ENCODE measurements at regions not wholly inside any gene's neighbourhood (a gene's known extent, or its start where the extent isn't known, plus 50 kb on each side); places are given as distances from the start of the nearest gene placed in this dataset.

GRCh38 chr2:11102466-11102865 is 52.8 kb upstream of the SLC66A3 start:
- H3K4me3 ChIP-seq (ENCODE audit: low read depth, low read length): no peak overlapping the region
- H3K27me3 ChIP-seq (ENCODE audit: control insufficient read depth, insufficient read depth, low read length): no peaks in the 10 kb centered on the region
- TF ChIP-seq CTCF (IDR thresholded peaks at IDR 0.05; ENCODE audit: insufficient read depth, low read length, poor library complexity, severe bottlenecking): no peak
- H3K36me3 ChIP-seq (ENCODE audit: control insufficient read depth, insufficient read depth, low read length): no peaks in the 10 kb centered on the region
- DNase-seq (ENCODE audit: low read depth): no peak

- no peaks in the 10 kb centered on the region for H3K27me3 ChIP-seq (ENCODE audit: control insufficient read depth, insufficient read depth, low read length)
- no peak for DNase-seq (ENCODE audit: low read depth)
- H3K4me3 ChIP-seq (ENCODE audit: low read depth, low read length): no peak overlapping the region
- H3K36me3 ChIP-seq (ENCODE audit: control insufficient read depth, insufficient read depth, low read length): no peaks in the 10 kb centered on the region
- no peak for TF ChIP-seq CTCF (IDR thresholded peaks at IDR 0.05; ENCODE audit: insufficient read depth, low read length, poor library complexity, severe bottlenecking)
These were observed 52.1 kb upstream of the SLC66A3 start for GRCh38 chr2:11102956-11103860.

DNA sequence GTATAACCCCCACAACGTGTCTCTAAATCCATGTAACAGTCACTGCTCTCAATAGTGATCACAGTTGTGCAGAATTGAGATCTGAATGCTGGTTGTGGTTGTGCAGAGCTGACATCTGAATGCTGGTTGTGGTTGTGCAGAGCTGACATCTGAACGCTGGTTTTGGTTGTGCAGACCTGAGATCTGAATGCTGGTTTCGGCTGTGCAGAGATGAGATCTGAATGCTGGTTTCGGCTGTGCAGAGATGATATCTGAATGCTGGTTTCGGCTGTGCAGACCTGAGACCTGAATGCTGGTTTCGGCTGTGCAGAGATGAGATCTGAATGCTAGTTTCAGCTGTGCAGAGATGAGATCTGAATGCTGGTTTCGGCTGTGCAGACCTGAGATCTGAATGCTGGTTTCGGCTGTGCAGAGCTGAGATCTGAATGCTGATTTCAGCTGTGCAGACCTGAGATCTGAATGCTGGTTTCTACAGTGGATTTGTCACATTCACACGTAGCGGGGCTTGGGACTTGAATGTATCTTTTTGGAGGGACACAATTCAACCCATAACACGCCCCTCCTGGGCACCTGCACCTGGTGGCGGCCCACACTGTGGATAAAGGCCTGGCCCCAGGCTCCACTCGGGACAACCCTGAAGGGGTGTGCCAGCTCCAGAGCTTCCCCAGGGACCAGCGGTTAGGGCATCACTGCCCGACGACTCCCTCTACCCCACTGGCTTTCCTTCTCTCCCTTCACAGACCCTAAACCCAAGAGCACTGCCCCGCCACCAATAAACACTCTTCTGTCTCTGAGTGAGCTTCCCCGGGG is 51.1 kb upstream of the SLC66A3 start:
- no peaks in the 10 kb centered on the region for H3K36me3 ChIP-seq (ENCODE audit: control insufficient read depth, insufficient read depth, low read length)
- DNase-seq (ENCODE audit: low read depth): no peak
- no peak for TF ChIP-seq CTCF (IDR thresholded peaks at IDR 0.05; ENCODE audit: insufficient read depth, low read length, poor library complexity, severe bottlenecking)
- no peak overlapping the region for H3K4me3 ChIP-seq (ENCODE audit: low read depth, low read length)
- H3K27me3 ChIP-seq (ENCODE audit: control insufficient read depth, insufficient read depth, low read length): no peaks in the 10 kb centered on the region

- H3K36me3 ChIP-seq (ENCODE audit: control insufficient read depth, insufficient read depth, low read length): no peaks in the 10 kb centered on the region
- TF ChIP-seq CTCF (IDR thresholded peaks at IDR 0.05; ENCODE audit: insufficient read depth, low read length, poor library complexity, severe bottlenecking): no peak
- H3K27me3 ChIP-seq (ENCODE audit: control insufficient read depth, insufficient read depth, low read length): no peaks in the 10 kb centered on the region
- DNase-seq (ENCODE audit: low read depth): no peak
- H3K4me3 ChIP-seq (ENCODE audit: low read depth, low read length): no peak overlapping the region
These were observed 50.2 kb upstream of the SLC66A3 start for GRCh38 chr2:11104794-11105660.
